Mucosa of stomach (tissue), 1 donor: ENCODE measurements at regions not wholly inside any gene's neighbourhood (a gene's known extent, or its start where the extent isn't known, plus 50 kb on each side); places are given as distances from the start of the nearest gene placed in this dataset.

Source experiments
- H3K27me3 ChIP-seq: one replicate; pipeline ENCODE4 v1.7.0; 2013; ENCODE audit warnings: mild to moderate bottlenecking, low read length; ENCODE audit not compliant: control insufficient read depth, insufficient read depth
- H3K36me3 ChIP-seq: one replicate; pipeline ENCODE4 v1.7.0; 2013; ENCODE audit warnings: low read length; ENCODE audit not compliant: control insufficient read depth, insufficient read depth
- H3K4me1 ChIP-seq: one replicate; pipeline ENCODE4 v1.7.0; 2013; ENCODE audit warnings: mild to moderate bottlenecking, low read length; ENCODE audit not compliant: control insufficient read depth, insufficient read depth
- H3K4me3 ChIP-seq: one replicate; pipeline ENCODE4 v1.7.0; 2013; ENCODE audit warnings: low read length
- H3K9ac ChIP-seq: one replicate; pipeline ENCODE4 v1.7.0; 2013; ENCODE audit warnings: mild to moderate bottlenecking, low read length, moderate library complexity
- H3K9me3 ChIP-seq: one replicate; pipeline ENCODE4 v1.7.0; 2013; ENCODE audit warnings: mild to moderate bottlenecking, low read length, moderate library complexity; ENCODE audit not compliant: control insufficient read depth
- donor health status: Pancreatic carcinoma.

DNA sequence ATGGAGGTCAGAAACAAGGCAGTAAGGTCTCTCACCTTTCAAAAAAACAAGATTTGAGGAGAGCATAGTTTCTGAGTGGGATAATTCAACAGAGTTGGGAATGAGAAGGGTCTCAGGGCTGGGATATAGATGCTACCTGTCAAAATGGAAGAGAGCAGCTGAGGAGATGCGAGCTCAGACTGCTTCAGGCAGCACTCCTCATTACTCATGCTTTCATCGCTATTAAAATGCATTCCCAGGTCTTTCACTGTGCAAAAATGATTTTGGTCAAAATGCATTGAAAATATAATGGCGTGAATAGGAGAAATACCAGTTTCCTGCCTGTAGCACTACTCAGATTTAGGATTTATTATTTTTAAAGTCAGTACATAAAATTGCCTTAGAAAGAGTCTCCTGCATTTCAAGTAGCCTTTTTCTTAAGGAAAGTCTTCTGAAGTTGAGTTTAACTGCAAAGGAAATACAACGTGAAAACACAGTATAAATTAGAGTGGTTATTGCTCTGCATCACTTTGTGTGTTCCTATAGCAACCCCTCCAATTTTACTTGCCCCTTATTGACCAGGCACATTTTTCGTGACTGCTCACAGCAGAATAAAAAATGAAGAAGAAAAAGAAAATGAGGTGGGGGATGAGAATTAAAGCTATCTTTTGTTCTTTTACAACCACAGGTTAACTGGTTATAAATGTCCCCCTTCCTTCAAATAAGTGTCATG is 724.8 kb upstream of the SEMA6A start:
- no peaks in the 10 kb centered on the region for H3K27me3 ChIP-seq
- no peak overlapping the region for H3K9ac ChIP-seq
- H3K4me1 ChIP-seq: no peaks in the 10 kb centered on the region
- H3K9me3 ChIP-seq: no peaks in the 10 kb centered on the region
- no peaks in the 10 kb centered on the region for H3K36me3 ChIP-seq
- H3K4me3 ChIP-seq: no peak overlapping the region

DNA sequence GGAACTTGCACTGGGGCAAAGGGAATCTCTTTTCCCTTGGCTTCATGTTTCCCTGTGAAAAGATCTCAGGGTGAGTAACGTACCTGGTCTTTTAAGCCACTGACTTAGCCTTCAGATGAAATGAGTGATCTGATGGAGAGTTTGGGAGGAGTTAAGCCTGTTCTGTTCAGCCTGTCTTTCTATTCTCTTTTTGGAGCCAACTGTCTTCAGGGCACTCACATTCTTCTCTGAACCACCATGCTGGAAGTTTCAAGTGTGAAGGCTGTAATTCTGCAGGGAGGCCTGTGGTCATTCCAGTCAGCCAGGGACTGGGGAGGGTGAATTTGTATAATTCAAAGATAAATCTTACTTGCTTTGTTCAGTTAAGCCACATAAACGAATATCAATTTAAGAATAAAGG is 722.2 kb upstream of the SEMA6A start:
- Histone ChIP-seq H3K36me3 (no peaks in the 10 kb centered on the region), H3K27me3 (no peaks in the 10 kb centered on the region), H3K9me3 (no peaks in the 10 kb centered on the region)

DNA sequence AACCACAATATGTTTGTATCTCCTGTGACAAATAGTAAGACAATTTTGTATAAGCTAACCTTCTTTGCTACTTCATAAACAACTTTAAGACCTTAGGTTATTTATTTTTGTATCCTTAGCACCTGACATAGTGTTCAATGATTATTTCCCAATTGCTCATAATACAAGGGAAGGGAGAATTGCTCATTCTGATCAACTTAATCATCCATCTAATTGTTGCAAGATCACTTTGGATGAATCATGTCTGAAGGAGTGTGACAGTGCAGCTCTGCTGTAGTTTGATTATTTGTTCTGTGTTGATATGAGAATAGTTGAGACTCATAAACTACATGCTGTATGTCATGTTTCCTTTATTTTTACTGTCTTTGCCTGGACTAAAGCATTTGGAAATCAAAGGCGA is 721.3 kb upstream of the SEMA6A start:
- Histone ChIP-seq H3K4me1 (no peaks in the 10 kb centered on the region), H3K9me3 (no peaks in the 10 kb centered on the region), H3K4me3 (no peak overlapping the region)

More for the DNA sequence above, 722.2 kb upstream of the SEMA6A start:
- Histone ChIP-seq H3K4me1 (no peaks in the 10 kb centered on the region), H3K9ac (no peak overlapping the region), H3K4me3 (no peak overlapping the region)

DNA sequence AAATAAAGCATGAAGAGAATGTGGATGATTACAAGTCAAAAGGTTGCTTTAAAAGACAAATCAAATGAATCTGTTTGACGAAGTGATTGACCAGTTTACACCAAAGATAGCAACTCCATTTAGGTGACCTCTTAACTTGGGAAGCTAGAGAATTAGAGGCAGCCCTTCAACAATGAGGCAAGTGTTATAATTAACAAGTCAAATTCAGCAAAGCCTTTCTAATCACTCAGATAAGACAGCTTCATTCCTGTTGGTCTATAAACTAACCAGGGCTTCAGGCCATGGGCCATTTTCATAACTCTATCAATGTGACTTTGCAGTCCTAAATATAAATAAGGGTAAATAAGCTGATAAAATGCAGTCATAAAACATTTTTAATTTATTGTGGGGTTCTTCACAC is 712.2 kb upstream of the SEMA6A start:
- no peaks in the 10 kb centered on the region for H3K9me3 ChIP-seq
- no peak overlapping the region for H3K4me3 ChIP-seq

More for the DNA sequence above, 721.3 kb upstream of the SEMA6A start:
- Histone ChIP-seq H3K27me3 (no peaks in the 10 kb centered on the region), H3K9ac (no peak overlapping the region), H3K36me3 (no peaks in the 10 kb centered on the region)

DNA sequence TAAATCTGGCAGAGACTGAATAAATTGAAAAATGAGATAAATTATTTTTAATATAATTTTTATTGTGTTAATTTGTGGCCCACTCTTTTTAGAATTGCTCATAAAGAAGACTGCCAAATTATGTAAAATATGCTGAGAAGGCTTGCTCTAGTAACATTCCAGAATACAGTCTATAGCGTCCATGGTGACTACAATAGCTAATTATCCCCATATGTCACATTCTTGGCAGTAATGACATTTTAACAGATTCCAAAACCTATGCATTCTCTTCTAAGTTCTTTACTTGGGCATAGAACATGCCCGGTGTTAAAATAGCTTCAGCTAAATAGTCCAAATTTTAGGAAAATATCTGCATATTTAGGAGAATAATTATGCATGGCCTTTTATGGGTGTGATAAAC is 697.0 kb upstream of the SEMA6A start:
- no peak overlapping the region for H3K4me3 ChIP-seq

More for the DNA sequence above, 712.2 kb upstream of the SEMA6A start:
- Histone ChIP-seq H3K27me3 (no peaks in the 10 kb centered on the region), H3K4me1 (no peaks in the 10 kb centered on the region), H3K36me3 (no peaks in the 10 kb centered on the region), H3K9ac (no peak overlapping the region)

DNA sequence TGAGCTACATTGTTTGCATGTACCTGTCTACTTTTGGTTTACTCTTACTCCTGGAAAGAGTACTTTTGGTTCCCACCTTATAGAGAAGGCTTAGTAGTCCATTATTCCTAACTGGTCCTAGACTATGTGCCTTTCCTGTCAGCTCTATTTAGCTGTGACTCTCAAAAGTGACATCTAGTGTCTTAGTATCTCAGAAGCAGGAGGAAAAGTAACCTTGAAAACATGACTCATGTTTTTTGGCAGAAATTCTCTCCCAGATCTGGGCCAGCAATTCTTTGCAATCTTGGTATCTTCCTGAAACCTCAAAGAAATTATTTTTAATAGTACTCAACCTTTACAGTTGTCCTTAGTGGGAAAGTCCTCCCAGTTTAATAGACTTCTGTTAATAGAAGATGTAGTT is 691.7 kb upstream of the SEMA6A start:
- H3K9me3 ChIP-seq: no peaks in the 10 kb centered on the region
- H3K9ac ChIP-seq: no peak overlapping the region
- H3K36me3 ChIP-seq: no peaks in the 10 kb centered on the region
- H3K4me1 ChIP-seq: no peaks in the 10 kb centered on the region
- no peak overlapping the region for H3K4me3 ChIP-seq
- no peaks in the 10 kb centered on the region for H3K27me3 ChIP-seq

More for the DNA sequence above, 697.0 kb upstream of the SEMA6A start:
- H3K36me3 ChIP-seq: no peaks in the 10 kb centered on the region
- H3K4me1 ChIP-seq: no peaks in the 10 kb centered on the region
- H3K9ac ChIP-seq: no peak overlapping the region
- H3K27me3 ChIP-seq: no peaks in the 10 kb centered on the region
- no peaks in the 10 kb centered on the region for H3K9me3 ChIP-seq

DNA sequence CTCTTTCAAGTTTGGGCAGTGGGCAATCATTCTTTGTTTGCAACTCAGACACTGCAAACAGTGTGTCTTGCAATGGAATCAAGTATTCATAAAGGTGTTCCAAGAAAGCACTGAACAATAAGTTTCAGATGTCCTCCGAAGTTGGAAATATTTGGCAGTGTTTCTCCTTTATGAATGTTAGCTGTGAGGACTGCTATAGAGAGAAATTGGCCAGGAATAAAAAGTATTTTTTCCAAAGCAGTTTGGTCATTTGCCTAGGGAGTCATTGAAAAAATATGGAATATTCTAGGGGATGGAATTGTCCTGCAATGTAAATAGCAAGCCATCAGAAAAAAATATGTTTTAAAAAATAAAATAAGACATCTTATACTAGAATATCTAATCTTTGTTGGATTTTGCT is 688.6 kb upstream of the SEMA6A start:
- H3K9ac ChIP-seq: no peak overlapping the region
- H3K4me3 ChIP-seq: no peak overlapping the region
- H3K4me1 ChIP-seq: no peaks in the 10 kb centered on the region
- no peaks in the 10 kb centered on the region for H3K9me3 ChIP-seq
- H3K36me3 ChIP-seq: no peaks in the 10 kb centered on the region
- no peaks in the 10 kb centered on the region for H3K27me3 ChIP-seq

DNA sequence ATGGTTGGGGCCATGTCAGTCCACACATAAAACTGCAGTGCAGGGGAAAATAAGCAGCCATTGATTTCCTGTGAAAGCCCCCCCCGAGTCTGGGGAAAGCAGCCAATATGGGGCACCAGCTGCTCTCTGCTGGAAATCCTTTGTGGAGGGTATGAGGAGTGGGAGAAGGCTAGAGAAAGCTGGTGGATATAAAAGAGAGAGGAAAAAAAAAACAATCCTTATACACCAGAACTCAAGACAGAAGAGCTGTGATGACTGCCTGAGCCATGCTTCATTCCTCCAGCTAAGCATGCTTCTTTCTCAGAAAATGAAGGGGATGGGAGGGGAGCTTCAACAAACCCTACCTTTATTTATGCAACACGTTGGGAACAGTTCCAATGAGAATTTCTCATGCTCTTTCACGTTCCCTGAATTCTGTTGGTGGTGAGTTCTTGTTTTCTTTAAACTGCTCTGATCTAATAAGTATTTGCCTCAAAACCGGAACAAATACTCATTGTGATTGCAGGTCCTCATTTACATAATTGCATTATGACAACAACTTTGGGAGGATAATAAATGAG is 688.0 kb upstream of the SEMA6A start:
- H3K27me3 ChIP-seq: no peaks in the 10 kb centered on the region
- H3K4me1 ChIP-seq: no peaks in the 10 kb centered on the region
- no peak overlapping the region for H3K4me3 ChIP-seq
- no peak overlapping the region for H3K9ac ChIP-seq
- no peaks in the 10 kb centered on the region for H3K9me3 ChIP-seq
- H3K36me3 ChIP-seq: no peaks in the 10 kb centered on the region

DNA sequence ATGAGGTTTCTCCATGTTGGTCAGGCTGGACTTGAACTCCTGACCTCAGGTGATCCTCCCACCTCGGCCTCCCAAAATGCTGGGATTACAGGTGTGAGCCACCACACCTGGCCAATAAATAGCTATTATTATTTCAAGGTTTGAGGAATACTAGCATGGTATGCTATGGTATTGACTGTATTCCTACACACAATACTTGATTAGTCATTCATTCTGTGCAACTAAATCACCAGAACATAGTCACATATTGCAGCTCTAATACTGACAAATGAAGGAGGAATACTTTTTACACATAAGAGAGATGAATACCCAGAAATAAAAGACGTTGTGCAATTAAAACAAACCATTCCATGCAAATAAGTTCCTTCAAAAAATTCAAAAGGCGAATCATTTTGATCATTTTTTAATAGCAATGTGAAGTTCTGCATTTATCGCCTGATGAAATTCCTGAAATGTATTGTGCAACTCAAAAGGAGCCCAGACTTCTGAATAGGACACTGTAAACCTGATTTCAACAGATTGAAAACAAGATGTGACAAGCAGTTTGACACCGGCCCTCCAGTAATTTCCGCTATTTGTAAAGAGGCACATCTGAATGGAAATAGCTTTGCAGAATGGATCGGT is 687.4 kb upstream of the SEMA6A start:
- H3K4me3 ChIP-seq: no peak overlapping the region

DNA sequence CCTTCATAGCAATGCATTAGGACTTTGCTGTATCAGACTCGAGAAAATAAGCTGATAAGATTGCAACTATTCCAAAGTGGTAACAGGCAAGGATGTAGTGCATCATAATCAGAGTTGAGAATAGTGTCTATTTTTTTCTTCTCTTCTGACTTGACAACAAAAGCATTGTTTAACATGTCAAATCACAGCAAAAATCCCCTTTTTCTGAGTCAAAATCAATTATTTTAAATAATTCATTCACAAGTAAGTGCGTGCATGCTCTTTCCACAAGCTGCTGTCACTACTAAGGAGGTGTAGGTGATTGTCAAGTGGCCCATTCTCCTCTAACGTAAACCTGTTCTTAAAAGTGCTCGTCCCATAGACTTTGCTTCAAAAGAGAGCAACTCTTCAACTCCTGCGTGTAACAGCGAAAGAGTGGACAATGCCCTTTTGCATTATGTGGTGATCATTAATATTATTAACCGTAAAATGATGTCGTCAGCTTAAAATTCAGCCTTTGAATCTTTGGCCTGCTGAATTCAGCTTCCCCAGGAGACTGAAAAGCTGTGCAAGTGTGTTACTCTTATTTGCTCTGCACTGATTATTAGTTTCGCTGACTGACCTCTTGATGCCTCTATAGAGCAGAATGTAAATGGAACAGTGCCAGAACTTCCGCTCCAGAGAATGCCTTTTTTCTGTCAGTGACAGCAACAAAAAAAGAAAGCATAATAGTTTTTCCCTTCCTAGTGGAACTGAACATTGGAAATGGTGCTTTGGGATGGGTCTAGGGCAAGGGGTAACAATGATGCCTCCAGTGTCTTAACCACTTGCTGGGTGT is 680.8 kb upstream of the SEMA6A start:
- no peak overlapping the region for H3K4me3 ChIP-seq
- H3K9me3 ChIP-seq: no peaks in the 10 kb centered on the region
- no peaks in the 10 kb centered on the region for H3K27me3 ChIP-seq
- H3K4me1 ChIP-seq: no peaks in the 10 kb centered on the region
- H3K36me3 ChIP-seq: no peaks in the 10 kb centered on the region
- no peak overlapping the region for H3K9ac ChIP-seq

More for the DNA sequence above, 687.4 kb upstream of the SEMA6A start:
- no peaks in the 10 kb centered on the region for H3K27me3 ChIP-seq
- no peaks in the 10 kb centered on the region for H3K4me1 ChIP-seq
- no peaks in the 10 kb centered on the region for H3K9me3 ChIP-seq
- no peaks in the 10 kb centered on the region for H3K36me3 ChIP-seq
- no peak overlapping the region for H3K9ac ChIP-seq

DNA sequence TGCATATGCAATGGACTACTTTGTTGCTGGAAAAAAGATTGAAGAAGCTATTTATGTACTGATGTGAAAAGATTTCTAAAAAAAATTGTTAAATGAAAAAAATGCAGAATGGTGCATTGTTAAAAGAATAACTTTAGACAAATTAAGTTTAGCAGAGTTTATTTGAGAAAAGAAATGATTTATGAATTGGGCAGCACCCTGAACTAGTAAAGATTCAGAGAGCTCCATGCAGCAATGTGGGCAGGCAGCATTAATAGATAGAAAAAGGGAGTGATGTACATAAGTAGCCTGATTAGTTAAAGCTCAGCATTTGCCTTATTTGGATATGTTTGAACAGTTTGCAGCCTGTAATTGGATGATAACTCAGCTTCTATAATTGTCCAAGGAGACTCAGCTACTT is 677.9 kb upstream of the SEMA6A start:
- H3K36me3 ChIP-seq: no peaks in the 10 kb centered on the region
- no peaks in the 10 kb centered on the region for H3K27me3 ChIP-seq
- H3K9ac ChIP-seq: no peak overlapping the region
- H3K9me3 ChIP-seq: no peaks in the 10 kb centered on the region
- H3K4me3 ChIP-seq: no peak overlapping the region
- no peaks in the 10 kb centered on the region for H3K4me1 ChIP-seq
